K562 (cell line): ENCODE measurements at regions not wholly inside any gene's neighbourhood (a gene's known extent, or its start where the extent isn't known, plus 50 kb on each side); places are given as distances from the start of the nearest gene placed in this dataset.
"Not testable (repeated sequence)": the region's sequence is repeated elsewhere in the genome, so short reads cannot be mapped to it uniquely, and the experiment has no call there.

Source experiments
- ATAC-seq: fragments of 200-7000 bp; cut with Tn5 transposase; 3 replicates; pipeline ENCODE4 v1.9.1; 2020; ENCODE audit warnings: moderate library complexity
- BruUV-seq: library from RNA; stranded (reverse); fragments of 400-500 nt; replicated peaks from 2 replicates; lab custom pipeline; 2021; lab: Mats Ljungman, UMichigan
- CTCF ChIA-PET: fragments of 300-600 bp; formaldehyde crosslinking; extraction: SDS; loops from one replicate; lab custom pipeline; 2021; ENCODE audit warnings: low intra/inter-chr PET ratio; lab: Yijun Ruan, JAX
- POLR2A ChIA-PET: fragments of 300-600, 350-650 bp; sonication (Branson Sonifier 250); formaldehyde crosslinking; extraction: SDS; loops from one replicate; lab custom pipeline; 2021; ENCODE audit warnings: antibody characterized with exemption, inconsistent platforms; lab: Yijun Ruan, JAX
- DNase-seq, 4 experiments: peaks; one replicate each; pipeline versions ENCODE4 v3.0.0 to v3.0.0-alpha.2; 2011 to 2018; ENCODE audit warnings: low spot score in 3 of 4, mixed read lengths in 3 of 4; ENCODE audit errors: extremely low read depth in 1 of 4
- FAIRE-seq: peaks from 2 replicates; lab custom pipeline; 2011; peaks lifted over from hg19 to GRCh38; lab: Jason Lieb, UNC
- H2AFZ ChIP-seq: 2 replicates; pipeline ENCODE4 v1.6.0; 2011; ENCODE audit warnings: low read depth, low read length, control low read depth, inconsistent platforms
- H3K27ac ChIP-seq: fragments of 200-600 bp; 3 replicates; pipeline ENCODE4 v1.8.0; 2011; ENCODE audit warnings: low read depth, mild to moderate bottlenecking, control low read depth, inconsistent platforms, low read length, moderate library complexity, mixed read lengths; ENCODE audit errors: extremely low read depth
- H3K27me3 ChIP-seq, 2 experiments: fragments of 300-600 bp in 1 of 2; 2 replicates in 1 of 2; 3 replicates in 1 of 2; pipeline versions ENCODE4 v1.6.0 to v1.8.0; 2011; ENCODE audit warnings: inconsistent platforms in 2 of 2, low read length in 2 of 2, mild to moderate bottlenecking in 1 of 2, mixed read lengths in 1 of 2, moderate library complexity in 1 of 2; ENCODE audit not compliant: control insufficient read depth in 2 of 2, insufficient read depth in 2 of 2
- H3K36me3 ChIP-seq: fragments of 300-600 bp; 3 replicates; pipeline ENCODE4 v1.8.0; 2011; ENCODE audit warnings: mild to moderate bottlenecking, low read length, inconsistent platforms; ENCODE audit not compliant: control insufficient read depth, insufficient read depth
- H3K4me1 ChIP-seq, 2 experiments: fragments of 200-600 bp in 1 of 2; replicated peaks in 1 of 2; 2 replicates in 1 of 2; 3 replicates in 1 of 2; pipeline versions ENCODE4 v1.5.1 to v1.8.0; 2011; ENCODE audit warnings: inconsistent platforms in 2 of 2, low read length in 2 of 2, mild to moderate bottlenecking in 1 of 2, mixed read lengths in 1 of 2, moderate library complexity in 1 of 2; ENCODE audit not compliant: control insufficient read depth in 2 of 2, insufficient read depth in 2 of 2
- H3K4me2 ChIP-seq: 2 replicates; pipeline ENCODE4 v1.6.1; 2011; ENCODE audit warnings: low read length, control low read depth, inconsistent platforms, mixed read lengths; ENCODE audit not compliant: insufficient read depth
- H3K4me3 ChIP-seq: fragments of 200-600 bp; sonication (generic), shearing (Covaris generic); 2 replicates; pipeline ENCODE4 v1.5.1; 2016; ENCODE audit warnings: control low read depth, inconsistent platforms
- H3K79me2 ChIP-seq: fragments of 200-600 bp; 3 replicates; pipeline ENCODE4 v1.8.0; 2011; ENCODE audit warnings: low read length, inconsistent platforms; ENCODE audit not compliant: control insufficient read depth, insufficient read depth
- H3K9ac ChIP-seq, 2 experiments: 2 replicates each; pipeline versions ENCODE4 v1.6.0 to v1.6.1; 2011; ENCODE audit warnings: low read depth in 2 of 2, low read length in 2 of 2, control low read depth in 1 of 2, inconsistent platforms in 1 of 2, mild to moderate bottlenecking in 1 of 2, mixed read lengths in 1 of 2; ENCODE audit not compliant: insufficient read depth in 1 of 2
- H3K9me1 ChIP-seq: one replicate; pipeline ENCODE4 v1.6.0; 2011; ENCODE audit warnings: inconsistent platforms, mild to moderate bottlenecking, low read length, moderate library complexity; ENCODE audit not compliant: control insufficient read depth, insufficient read depth
- H3K9me3 ChIP-seq: replicated peaks from 2 replicates; pipeline ENCODE4 v1.5.1; 2011; ENCODE audit warnings: low read depth, low read length, inconsistent platforms; ENCODE audit not compliant: control insufficient read depth, insufficient read depth
- H4K20me1 ChIP-seq: replicated peaks from 2 replicates; pipeline ENCODE4 v1.6.1; 2011; ENCODE audit warnings: low read length, inconsistent platforms, mixed read lengths; ENCODE audit not compliant: control insufficient read depth, insufficient read depth
- BACH1 ChIP-seq: fragments of 200-800 bp; sonication (Bioruptor generic); IDR thresholded peaks from 2 replicates; pipeline ENCODE4 v1.6.1; 2016; ENCODE audit warnings: missing genetic modification characterization, missing compliant biosample characterization
- BCLAF1 ChIP-seq, 2 experiments: fragments of 450-650 bp in 1 of 2; IDR thresholded peaks; 2 replicates each; pipeline ENCODE4 v1.6.1; 2011 to 2017; ENCODE audit warnings: low read depth in 2 of 2, antibody characterized with exemption in 1 of 2, borderline replicate concordance in 1 of 2, low read length in 1 of 2, mild to moderate bottlenecking in 1 of 2, mixed read lengths in 1 of 2; ENCODE audit not compliant: control insufficient read depth in 1 of 2
- BCOR ChIP-seq: fragments of 450-650 bp; IDR thresholded peaks from 2 replicates; pipeline ENCODE4 v1.6.1; 2016
- HMGN3 ChIP-seq: IDR thresholded peaks from 2 replicates; pipeline ENCODE4 v1.6.1; 2011; ENCODE audit warnings: borderline replicate concordance, low read depth, mild to moderate bottlenecking, mixed read lengths, low read length; ENCODE audit not compliant: insufficient read length; ENCODE audit errors: extremely low read depth
- NFIC ChIP-seq: fragments of 450-650 bp; IDR thresholded peaks from 2 replicates; pipeline ENCODE4 v1.6.1; 2017; ENCODE audit warnings: mild to moderate bottlenecking, inconsistent platforms
- POLR3G ChIP-seq: IDR thresholded peaks from 2 replicates; pipeline ENCODE4 v1.6.1; 2011; ENCODE audit not compliant: insufficient read length, insufficient replicate concordance; ENCODE audit errors: extremely low read depth
- PRPF4 ChIP-seq: fragments of 200-400 bp; formaldehyde crosslinking; IDR thresholded peaks from one replicate; pipeline ENCODE4 v1.6.1; 2017; ENCODE audit warnings: low read length, low read depth, mild to moderate bottlenecking; ENCODE audit not compliant: insufficient read depth, poor library complexity, severe bottlenecking
- RFX7 ChIP-seq: fragments of 250-450 bp; sonication (Bioruptor Pico); IDR thresholded peaks from 2 replicates; pipeline ENCODE4 v1.5.1; 2021; ENCODE audit warnings: mild to moderate bottlenecking
- SRSF7 ChIP-seq: fragments of 200-400 bp; formaldehyde crosslinking; optimal IDR thresholded peaks from 2 replicates; pipeline ENCODE3; 2017; ENCODE audit warnings: mild to moderate bottlenecking, low read depth, low read length
- ZNF121 ChIP-seq: sonication (generic); formaldehyde crosslinking; conservative IDR thresholded peaks from 2 replicates; pipeline ENCODE4 v1.8.0; 2022; ENCODE audit warnings: missing genetic modification reagents
- ZNF41 ChIP-seq: fragments of 250-450 bp; sonication (Bioruptor Pico); conservative IDR thresholded peaks from 2 replicates; pipeline ENCODE4 v1.4.0; 2020; ENCODE audit warnings: mild to moderate bottlenecking
- WGBS: fragments of 100-300 bp; shearing (Covaris generic); methylation state at CpG from one replicate; pipeline ENCODE4 v1.1.6; 2016; ENCODE audit warnings: low coverage, mixed read lengths; ENCODE audit not compliant: insufficient coverage; ENCODE audit errors: missing lambda C conversion rate; 5-methylcytosine and 5-hydroxymethylcytosine counted together
- in situ Hi-C: fragments of 300-500 bp; cut with MboI; formaldehyde crosslinking; loops from 4 replicates; pipeline ENCODE4 v1.15.0; 2018; ENCODE audit warnings: inconsistent platforms, mixed read lengths
- intact Hi-C: fragments of 100-400 bp; cut with micrococcal nuclease; formaldehyde crosslinking; loops from 2 replicates; pipeline ENCODE4 v1.14.2; 2022

- H3K9me3 ChIP-seq, H3K4me1 ChIP-seq, BruUV-seq, H3K4me2 ChIP-seq, in situ Hi-C loops, H3K9me1 ChIP-seq, H2AFZ ChIP-seq, H3K9ac ChIP-seq, DNase-seq, H4K20me1 ChIP-seq, H3K4me3 ChIP-seq, FAIRE-seq, H3K27ac ChIP-seq, ATAC-seq, H3K79me2 ChIP-seq, H3K36me3 ChIP-seq: not testable (repeated sequence)
- H3K27me3 ChIP-seq: peaks cover 0 to 14% of the 10 kb centered on the region in 2 experiments; a peak in 2 of 5 replicates
- ChIA-PET CTCF (interaction anchor here (0.9 kb wide), 1 partner anchor 157 kb away, joined by 3 read pairs; no protein-coding TSS in a partner anchor), POLR2A (interaction anchor here (0.6 to 0.7 kb wide), 2 partner anchors 26 to 55 kb away, joined by 3 read pairs; no protein-coding TSS in a partner anchor)
- TF ChIP-seq ZNF121 (peak; percentile 90), BCOR (peak; percentile 40; the same call in 1 of the 2 replicates)
- WGBS: 89% methylated on average over 1 of the region's 3 CpGs
- intact Hi-C loops: loop anchor here (10.0 kb wide), 1 partner anchor 97 kb away; no protein-coding TSS in a partner anchor
Observed at GRCh38 chr19:29888047-29888446, 54.0 kb upstream of the URI1 start.

GRCh38 chr19:29889702-29890101 is 52.3 kb upstream of the URI1 start:
- no peak for DNase-seq
- ChIA-PET CTCF (no interaction called here), POLR2A (no interaction called here)
- Histone ChIP-seq H3K9me1 (no peaks in the 10 kb centered on the region), H3K9ac (no peak overlapping the region), H4K20me1 (0 out of 2 replicates have a peak, but pooled peaks cover 11% of the 10 kb centered on the region), H3K4me2 (no peak overlapping the region), H3K27ac (no peak overlapping the region), H3K27me3 (peaks cover 0 to 6% of the 10 kb centered on the region in 2 experiments; a peak in 1 of 5 replicates), H3K9me3 (no peaks in the 10 kb centered on the region), H3K4me3 (no peak overlapping the region), H3K4me1 (peaks cover 11 to 16% of the 10 kb centered on the region in 2 experiments), H3K36me3 (no peaks in the 10 kb centered on the region), H2AFZ (no peak overlapping the region), H3K79me2 (no peaks in the 10 kb centered on the region)
- in situ Hi-C loops: no loop called here
- FAIRE-seq: no peak
- intact Hi-C loops: loop anchor here (5.0 to 10.0 kb wide), 2 partner anchors 53 to 95 kb away; partner anchors contain the start of gene URI1
- ATAC-seq: no peak
- no TSS peak for BruUV-seq
- TF ChIP-seq HMGN3 (no peak), POLR3G (no peak), BCLAF1 (IDR thresholded peaks at IDR 0.05; ENCODE audit: borderline replicate concordance in 1 of 2, control insufficient read depth in 1 of 2, low read depth in 2 of 2, low read length in 1 of 2) (no peak), BACH1 (tag) (no peak), SRSF7 (no peak), NFIC (no peak), ZNF41 (no peak), PRPF4 (no peak), RFX7 (CRISPR knock-in tag) (no peak)
